IMR-90 (cell line): ENCODE measurements at regions not wholly inside any gene's neighbourhood (a gene's known extent, or its start where the extent isn't known, plus 50 kb on each side); places are given as distances from the start of the nearest gene placed in this dataset.

Source experiments
- ATAC-seq: fragments of 200-7000 bp; cut with Tn5 transposase; 2 replicates; pipeline ENCODE4 v1.9.1; 2020; ENCODE audit warnings: low read depth, mild to moderate bottlenecking, moderate library complexity
- BruUV-seq: library from RNA; stranded (reverse); fragments of 400-500 nt; replicated peaks from 2 replicates; lab custom pipeline; 2021; lab: Mats Ljungman, UMichigan
- CTCF ChIA-PET: fragments of 300-600 bp; formaldehyde crosslinking; extraction: SDS; loops from one replicate; lab custom pipeline; 2021; ENCODE audit warnings: antibody characterized with exemption; lab: Yijun Ruan, JAX
- POLR2A ChIA-PET: fragments of 300-600 bp; sonication (Branson Sonifier 250); formaldehyde crosslinking; loops from one replicate; lab custom pipeline; 2022; ENCODE audit warnings: antibody characterized with exemption; ENCODE audit not compliant: unreplicated experiment; lab: Charles Lee
- DNase-seq: peaks from one replicate; pipeline ENCODE4 v3.0.0; 2013
- H2AFZ ChIP-seq: replicated peaks from 2 replicates; pipeline ENCODE3; 2013; ENCODE audit warnings: low read length, mild to moderate bottlenecking; ENCODE audit not compliant: poor library complexity
- H2AK5ac ChIP-seq: 2 replicates; pipeline ENCODE4 v1.6.1; 2013; ENCODE audit warnings: low read depth, low read length, inconsistent platforms
- H2AK9ac ChIP-seq: replicated peaks from 2 replicates; pipeline ENCODE3; 2013; ENCODE audit warnings: mild to moderate bottlenecking, low read depth, low read length, moderate library complexity; ENCODE audit not compliant: poor library complexity
- H2BK120ac ChIP-seq: 2 replicates; pipeline ENCODE4 v1.6.1; 2013; ENCODE audit warnings: low read depth, low read length, inconsistent platforms
- H2BK15ac ChIP-seq: 3 replicates; pipeline ENCODE4 v1.6.1; 2013; ENCODE audit warnings: low read depth, low read length, inconsistent platforms
- H2BK20ac ChIP-seq: 2 replicates; pipeline ENCODE4 v1.6.1; 2013; ENCODE audit warnings: low read depth, mild to moderate bottlenecking, inconsistent platforms, low read length, moderate library complexity
- H2BK5ac ChIP-seq: 2 replicates; pipeline ENCODE4 v1.6.1; 2013; ENCODE audit warnings: mild to moderate bottlenecking, low read depth, low read length, inconsistent platforms; ENCODE audit not compliant: poor library complexity, severe bottlenecking
- H3K14ac ChIP-seq: replicated peaks from 2 replicates; pipeline ENCODE4 v1.6.1; 2013; ENCODE audit warnings: low read depth, low read length, inconsistent platforms
- H3K18ac ChIP-seq: 2 replicates; pipeline ENCODE4 v1.6.1; 2013; ENCODE audit warnings: low read depth, low read length, control low read depth
- H3K23ac ChIP-seq: 2 replicates; pipeline ENCODE4 v1.6.1; 2013; ENCODE audit warnings: low read depth, low read length, inconsistent platforms
- H3K27ac ChIP-seq: 2 replicates; pipeline ENCODE4 v1.5.1; 2013; ENCODE audit warnings: mild to moderate bottlenecking, control low read depth, low read length; ENCODE audit not compliant: insufficient read depth
- H3K27me3 ChIP-seq: 2 replicates; pipeline ENCODE4 v1.6.1; 2013; ENCODE audit warnings: low read length; ENCODE audit not compliant: control insufficient read depth, insufficient read depth
- H3K36me3 ChIP-seq: 2 replicates; pipeline ENCODE4 v1.6.1; 2013; ENCODE audit warnings: low read length, mixed read lengths; ENCODE audit not compliant: control insufficient read depth, insufficient read depth
- H3K4ac ChIP-seq: 2 replicates; pipeline ENCODE4 v1.6.1; 2013; ENCODE audit warnings: low read depth, low read length, inconsistent platforms
- H3K4me1 ChIP-seq: 2 replicates; pipeline ENCODE4 v1.6.1; 2013; ENCODE audit warnings: low read length, mixed read lengths; ENCODE audit not compliant: control insufficient read depth, insufficient read depth
- H3K4me2 ChIP-seq: 2 replicates; pipeline ENCODE4 v1.6.1; 2013; ENCODE audit warnings: low read depth, mild to moderate bottlenecking, control low read depth, low read length, moderate library complexity
- H3K4me3 ChIP-seq: 2 replicates; pipeline ENCODE4 v1.5.1; 2013; ENCODE audit warnings: low read depth, mild to moderate bottlenecking, control low read depth, low read length, moderate library complexity; ENCODE audit not compliant: insufficient read depth
- H3K56ac ChIP-seq: 2 replicates; pipeline ENCODE4 v1.6.1; 2013; ENCODE audit warnings: low read length, inconsistent platforms; ENCODE audit not compliant: insufficient read depth; ENCODE audit errors: extremely low read depth
- H3K79me1 ChIP-seq, 2 experiments: 2 replicates each; pipeline ENCODE4 v1.6.1; 2013; ENCODE audit warnings: low read length in 2 of 2, inconsistent platforms in 1 of 2, low read depth in 1 of 2
- H3K9ac ChIP-seq: 2 replicates; pipeline ENCODE4 v1.6.1; 2013; ENCODE audit warnings: low read depth, low read length, control low read depth
- H3K9me1 ChIP-seq: 2 replicates; pipeline ENCODE4 v1.6.1; 2013; ENCODE audit warnings: low read length, inconsistent platforms; ENCODE audit not compliant: insufficient read depth
- H3K9me3 ChIP-seq: 2 replicates; pipeline ENCODE4 v1.6.1; 2013; ENCODE audit warnings: low read length; ENCODE audit not compliant: control insufficient read depth, insufficient read depth
- H4K20me1 ChIP-seq: 2 replicates; pipeline ENCODE4 v1.6.1; 2013; ENCODE audit warnings: low read length, inconsistent platforms; ENCODE audit not compliant: insufficient read depth
- H4K5ac ChIP-seq: 2 replicates; pipeline ENCODE4 v1.6.1; 2013; ENCODE audit warnings: mild to moderate bottlenecking, low read depth, low read length, control low read depth
- H4K8ac ChIP-seq, 2 experiments: 2 replicates each; pipeline ENCODE4 v1.6.1; 2013; ENCODE audit warnings: low read depth in 2 of 2, low read length in 2 of 2, control low read depth in 1 of 2, inconsistent platforms in 1 of 2
- H4K91ac ChIP-seq: 2 replicates; pipeline ENCODE4 v1.6.1; 2013; ENCODE audit warnings: low read depth, low read length, inconsistent platforms; ENCODE audit not compliant: insufficient read depth
- BHLHE40 ChIP-seq: fragments of 150-350 bp; IDR thresholded peaks from 2 replicates; pipeline ENCODE4 v1.6.1; 2016; ENCODE audit warnings: mild to moderate bottlenecking, low read depth, low read length
- FOS ChIP-seq: fragments of 150-350 bp; IDR thresholded peaks from 2 replicates; pipeline ENCODE4 v1.6.1; 2016; ENCODE audit warnings: low read depth, low read length
- MAZ ChIP-seq: IDR thresholded peaks from 2 replicates; pipeline ENCODE4 v1.6.1; 2012; ENCODE audit warnings: low read depth, mild to moderate bottlenecking, low read length, improper control_type of control experiment, moderate library complexity, borderline replicate concordance
- WGBS, 2 experiments: methylation state at CpG; one replicate each; pipeline versions ENCODE4 v1.1.5 to v1.1.7; 2013; ENCODE audit warnings: missing lambda C conversion rate in 2 of 2; ENCODE audit not compliant: insufficient read length in 1 of 2; ENCODE audit errors: extremely low coverage in 2 of 2; 5-methylcytosine and 5-hydroxymethylcytosine counted together
- dilution Hi-C: fragments of 300-500 bp; cut with HindIII; formaldehyde crosslinking; loops from one replicate; pipeline ENCODE4 v1.14.3; 2018; ENCODE audit warnings: low sequenced_read_pairs; ENCODE audit not compliant: unreplicated experiment
- in situ Hi-C: fragments of 300-500 bp; cut with MboI; formaldehyde crosslinking; loops from 3 replicates; pipeline ENCODE4 v1.14.3; 2019; ENCODE audit warnings: low sequenced_read_pairs, inconsistent platforms, mixed read lengths
- intact Hi-C: fragments of 100-400 bp; cut with micrococcal nuclease; formaldehyde crosslinking; loops from 2 replicates; pipeline ENCODE4 v1.10.0; 2022

DNA sequence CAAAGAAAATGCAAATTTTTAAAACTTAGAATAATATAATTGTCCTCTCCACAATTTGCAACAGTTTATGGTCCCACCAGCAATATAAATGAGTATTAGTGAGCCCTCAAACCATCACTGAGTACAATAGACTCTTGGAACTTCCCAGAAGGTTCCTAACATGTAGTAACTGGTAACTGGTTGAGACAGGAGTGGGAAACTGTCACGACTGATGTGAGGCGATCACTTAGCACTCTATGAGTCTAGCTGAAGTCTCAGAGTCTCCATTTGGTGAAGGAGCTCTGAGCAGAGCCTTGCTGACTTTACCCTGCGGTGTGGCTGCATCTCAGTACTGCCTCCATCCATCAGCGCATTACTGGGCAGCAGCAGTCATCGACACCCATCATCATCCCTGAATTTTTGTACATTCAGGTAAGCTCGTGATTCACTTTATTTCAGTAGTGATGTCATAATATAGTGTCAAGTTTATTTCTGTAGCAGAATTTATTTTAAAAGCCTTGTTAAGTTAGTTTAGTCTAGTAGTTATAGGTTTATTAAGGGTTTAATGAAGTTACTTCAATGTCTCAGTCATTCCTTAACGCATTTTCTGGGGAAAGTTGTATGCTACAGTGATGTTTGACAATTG lies 76.6 kb upstream of the ABCA1 start:
- Histone ChIP-seq H3K4me2 (no peak overlapping the region), H2BK15ac (peak overlapping the region; percentile 98; the same call in 1 of the 3 replicates), H3K9me1 (peaks cover 7% of the 10 kb centered on the region; the same call in 1 of the 2 replicates), H3K9ac (no peak overlapping the region), H4K8ac (no peak overlapping the region), H3K9me3 (no peaks in the 10 kb centered on the region), H3K27me3 (no peaks in the 10 kb centered on the region), H3K27ac (no peak overlapping the region), H3K4me1 (peaks cover 7% of the 10 kb centered on the region), H2BK5ac (no peak overlapping the region), H4K91ac (no peak overlapping the region; the same call in 1 of the 2 replicates), H3K36me3 (no peaks in the 10 kb centered on the region), H2BK120ac (peak overlapping the region; percentile 66), H2AFZ (no peak overlapping the region), H3K18ac (peak overlapping the region; percentile 3; the same call in 1 of the 2 replicates), H3K14ac (no peak overlapping the region), H3K56ac (no peak overlapping the region), H3K79me1 (no peaks in the 10 kb centered on the region), H4K5ac (no peak overlapping the region), H2BK20ac (peak overlapping the region; percentile 1; the same call in 1 of the 2 replicates), H2AK5ac (peak overlapping the region; percentile 94), H2AK9ac (no peak overlapping the region), H3K4ac (no peak overlapping the region), H4K20me1 (no peaks in the 10 kb centered on the region), H3K4me3 (no peak overlapping the region), H3K23ac (no peak overlapping the region)
- DNase-seq (no peak), ATAC-seq (no peak)
- BruUV-seq = no TSS peak
- POLR2A ChIA-PET = no interaction called here
- TF ChIP-seq BHLHE40 (no peak), FOS (no peak), MAZ (no peak)
- in situ Hi-C loops = no loop called here
- CTCF ChIA-PET = no interaction called here
- WGBS, 2 experiments = no CpG with 5 or more reads among the region's 7 CpGs
- dilution Hi-C loops = no loop called here
- intact Hi-C loops = no loop called here
